ENCODE measurements at regions not wholly inside any gene's neighbourhood (a gene's known extent, or its start where the extent isn't known, plus 50 kb on each side); places are given as distances from the start of the nearest gene placed in this dataset.
"Not testable (repeated sequence)": the region's sequence is repeated elsewhere in the genome, so short reads cannot be mapped to it uniquely, and the experiment has no call there.

- intact Hi-C loops (cut with DNase I; ENCODE audit: low total_unique reads): no loop called here
Measured at GRCh38 chr7:89695241-89695640, 459.0 kb upstream of the STEAP1 start.

GRCh38 chr7:89714131-89714530, 440.1 kb upstream of the STEAP1 start:
- Histone ChIP-seq H3K36me3 (no peaks in the 10 kb centered on the region), H3K4me3 (no peak overlapping the region), H3K27ac (no peak overlapping the region), H3K4me1 (no peaks in the 10 kb centered on the region), H3K9me3 (no peaks in the 10 kb centered on the region), H3K27me3 (no peaks in the 10 kb centered on the region)
- no peak for DNase-seq
- TF ChIP-seq POLR2A (IDR thresholded peaks at IDR 0.05): no peak
- no peak for TF ChIP-seq CTCF (IDR thresholded peaks at IDR 0.05)
- intact Hi-C loops (cut with DNase I; ENCODE audit: low total_unique reads): no loop called here

More at GRCh38 chr7:89695241-89695640, 459.0 kb upstream of the STEAP1 start:
- no peak overlapping the region for H3K27ac ChIP-seq
- H3K36me3 ChIP-seq: no peaks in the 10 kb centered on the region
- no peaks in the 10 kb centered on the region for H3K9me3 ChIP-seq
- no peak overlapping the region for H3K4me3 ChIP-seq
- TF ChIP-seq POLR2A (IDR thresholded peaks at IDR 0.05): no peak
- no peak for TF ChIP-seq CTCF (IDR thresholded peaks at IDR 0.05)
- H3K27me3 ChIP-seq: no peaks in the 10 kb centered on the region
- no peaks in the 10 kb centered on the region for H3K4me1 ChIP-seq
- DNase-seq: no peak

- H3K27ac ChIP-seq; intact Hi-C loops (cut with DNase I; ENCODE audit: low total_unique reads); H3K36me3 ChIP-seq; DNase-seq; H3K4me1 ChIP-seq; H3K4me3 ChIP-seq; H3K9me3 ChIP-seq; H3K27me3 ChIP-seq: not testable (repeated sequence)
Measured at GRCh38 chr7:89718941-89719340, 435.3 kb upstream of the STEAP1 start.

GRCh38 chr7:89728481-89728880, 425.8 kb upstream of the STEAP1 start:
- no peak for DNase-seq
- Histone ChIP-seq H3K27ac (no peak overlapping the region), H3K27me3 (no peaks in the 10 kb centered on the region), H3K36me3 (peaks cover 0 to 3% of the 10 kb centered on the region in 2 donors), H3K4me3 (no peak overlapping the region), H3K4me1 (no peaks in the 10 kb centered on the region), H3K9me3 (no peaks in the 10 kb centered on the region)
- TF ChIP-seq POLR2A (IDR thresholded peaks at IDR 0.05): no peak
- TF ChIP-seq CTCF (IDR thresholded peaks at IDR 0.05): no peak
- intact Hi-C loops (cut with DNase I; ENCODE audit: low total_unique reads): no loop called here

GRCh38 chr7:89731751-89732445, 422.4 kb upstream of the STEAP1 start:
- Histone ChIP-seq H3K4me1 (no peaks in the 10 kb centered on the region), H3K27ac (no peak overlapping the region), H3K36me3 (peaks cover 0 to 3% of the 10 kb centered on the region in 2 donors), H3K4me3 (no peak overlapping the region), H3K9me3 (no peaks in the 10 kb centered on the region), H3K27me3 (no peaks in the 10 kb centered on the region)
- intact Hi-C loops (cut with DNase I; ENCODE audit: low total_unique reads): no loop called here
- TF ChIP-seq CTCF (IDR thresholded peaks at IDR 0.05) (no peak), POLR2A (IDR thresholded peaks at IDR 0.05) (no peak)
- DNase-seq: no peak

GRCh38 chr7:89738549-89738948, 415.7 kb upstream of the STEAP1 start:
- DNase-seq: no peak
- TF ChIP-seq POLR2A (IDR thresholded peaks at IDR 0.05) (no peak), CTCF (IDR thresholded peaks at IDR 0.05) (no peak)
- H3K4me1 ChIP-seq: no peaks in the 10 kb centered on the region
- no peaks in the 10 kb centered on the region for H3K9me3 ChIP-seq
- intact Hi-C loops (cut with DNase I; ENCODE audit: low total_unique reads): no loop called here
- H3K4me3 ChIP-seq: no peak overlapping the region
- no peaks in the 10 kb centered on the region for H3K27me3 ChIP-seq
- H3K27ac ChIP-seq: no peak overlapping the region
- H3K36me3 ChIP-seq: no peaks in the 10 kb centered on the region

All from uterus (tissue), 3 donors.